Caki2 (cell line): ENCODE measurements at regions not wholly inside any gene's neighbourhood (a gene's known extent, or its start where the extent isn't known, plus 50 kb on each side); places are given as distances from the start of the nearest gene placed in this dataset.

ENCODE experiments used
- DNase-seq: peaks from one replicate; pipeline ENCODE4 v3.0.0-alpha.2; 2015; ENCODE audit warnings: low read depth
- in situ Hi-C: cut with HindIII; loops from 2 replicates; pipeline ENCODE4 v1.10.0; 2016; ENCODE audit warnings: low sequenced_read_pairs, low pct_unique_long_range_greater_than_20kb, mixed read lengths

DNA sequence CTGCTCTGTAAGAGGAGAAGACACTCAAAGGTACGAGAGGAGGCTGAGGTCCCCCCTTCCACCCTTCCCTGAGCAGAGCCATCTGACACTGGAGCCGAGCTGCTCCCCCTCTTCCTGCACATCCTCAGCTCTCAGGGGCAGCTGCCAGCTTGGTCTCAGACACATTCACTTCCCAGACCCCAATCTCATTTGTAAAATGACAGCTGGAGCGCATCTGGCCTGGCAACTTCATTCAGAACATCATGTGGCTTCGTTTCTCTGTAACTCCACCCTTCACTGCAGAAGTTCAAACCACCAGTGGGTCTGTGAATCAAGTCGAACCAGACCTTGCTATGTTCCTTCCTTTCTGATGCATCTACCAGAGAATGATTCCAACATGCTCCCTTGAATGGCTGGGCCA, 145.6 kb upstream of the CDH4 start:
- no peak for DNase-seq
- in situ Hi-C loops: no loop called here

DNA sequence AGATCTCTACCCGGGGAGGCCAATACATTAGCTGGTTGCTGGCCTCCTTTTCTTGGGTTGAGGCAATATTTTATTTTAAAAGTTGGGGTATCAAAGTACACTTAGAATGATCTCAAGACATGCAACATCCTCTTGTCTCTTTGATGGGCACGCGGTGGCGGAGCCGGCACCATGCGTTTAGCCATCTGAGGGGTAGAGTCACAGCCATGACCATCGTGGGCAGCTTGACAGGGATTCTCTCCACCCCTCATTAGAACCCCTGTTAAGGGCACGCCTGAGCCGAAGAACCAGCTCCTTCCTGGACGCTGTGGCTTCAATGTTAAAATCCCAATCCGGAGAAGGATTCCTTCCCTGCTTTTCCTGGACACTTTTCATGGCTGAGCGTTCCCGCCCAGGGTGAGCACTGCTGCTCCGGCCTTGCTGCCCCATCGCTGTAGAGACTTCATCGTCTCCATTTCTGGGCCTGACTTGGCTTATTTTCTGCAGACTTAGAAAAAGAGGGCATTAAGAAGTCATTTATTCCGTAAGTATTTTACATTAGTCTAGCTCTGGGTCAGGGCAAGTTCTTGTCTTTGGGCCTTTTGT, 142.7 kb upstream of the CDH4 start:
- in situ Hi-C loops: no loop called here
- no peak for DNase-seq

DNA sequence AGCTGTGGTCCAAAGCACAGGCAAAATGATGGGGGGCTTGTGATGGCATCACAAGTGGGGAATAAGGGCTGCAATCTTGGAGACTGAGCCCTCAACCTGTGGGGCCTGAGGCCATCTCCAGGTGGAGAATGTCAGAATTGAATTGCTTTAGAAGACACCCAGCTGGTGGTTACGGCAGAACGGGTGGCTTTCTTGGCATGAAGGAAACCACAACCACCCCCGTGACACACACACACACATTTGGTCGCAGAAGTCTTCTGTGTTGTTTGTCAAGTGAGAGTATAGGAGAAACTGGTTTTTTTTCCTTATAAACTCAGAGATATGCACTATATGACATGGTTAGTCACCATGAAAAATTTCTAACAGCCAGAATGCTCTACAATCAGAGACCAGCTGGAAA, 139.5 kb upstream of the CDH4 start:
- in situ Hi-C loops: no loop called here
- DNase-seq: no peak

DNA sequence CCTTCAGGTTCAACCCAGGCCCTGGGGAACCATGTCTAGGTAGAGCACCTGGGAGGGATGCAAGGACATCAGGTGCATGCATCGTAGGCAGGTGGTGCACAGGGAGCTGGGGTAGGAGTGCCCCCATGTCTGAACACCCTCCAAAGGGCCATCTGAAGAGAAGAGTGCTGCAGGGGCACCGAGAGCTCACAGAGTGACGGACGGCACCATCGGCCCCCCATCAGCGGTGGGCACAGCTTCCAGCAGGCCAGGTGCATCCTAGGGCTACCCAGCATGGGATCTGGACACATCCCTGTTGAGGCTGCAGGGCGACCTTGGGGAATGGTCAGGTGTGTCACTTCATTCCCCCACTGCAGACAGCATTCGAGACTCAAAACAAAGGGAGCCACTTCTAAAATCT, 138.3 kb upstream of the CDH4 start:
- in situ Hi-C loops: no loop called here

DNA sequence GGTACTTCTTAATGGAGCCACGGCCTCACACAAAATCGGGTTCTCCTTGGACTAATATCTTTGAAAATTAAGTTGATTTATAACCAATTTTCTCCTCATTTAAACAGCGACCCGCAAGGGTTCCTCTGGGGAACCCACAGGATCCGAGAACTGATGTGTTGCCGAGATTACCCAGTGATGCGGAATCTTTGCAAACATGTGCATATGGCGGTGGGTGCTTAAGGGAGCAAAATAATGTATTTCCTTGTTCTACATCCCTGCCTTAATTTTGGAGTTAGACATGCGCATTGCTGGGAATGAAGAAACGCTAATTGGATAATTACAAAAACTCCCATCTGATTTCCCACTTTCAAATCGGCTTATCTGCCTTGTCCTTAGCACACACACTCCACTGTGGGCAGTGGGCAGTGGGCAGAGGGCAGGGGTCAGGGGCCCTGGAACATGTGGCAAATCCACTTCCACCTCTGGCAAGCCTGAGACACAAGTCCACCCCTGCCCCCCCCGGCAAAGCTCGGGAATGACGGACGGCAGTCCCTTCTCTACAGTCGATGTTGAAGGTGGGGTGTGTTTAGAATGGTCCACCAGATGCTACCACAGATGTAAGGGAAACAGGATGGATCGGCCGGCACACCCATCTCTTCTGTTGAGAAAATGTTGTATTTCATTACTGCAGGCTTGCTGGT, 137.4 kb upstream of the CDH4 start:
- in situ Hi-C loops: no loop called here
- DNase-seq: no peak

More for the DNA sequence above, 138.3 kb upstream of the CDH4 start:
- no peak for DNase-seq

DNA sequence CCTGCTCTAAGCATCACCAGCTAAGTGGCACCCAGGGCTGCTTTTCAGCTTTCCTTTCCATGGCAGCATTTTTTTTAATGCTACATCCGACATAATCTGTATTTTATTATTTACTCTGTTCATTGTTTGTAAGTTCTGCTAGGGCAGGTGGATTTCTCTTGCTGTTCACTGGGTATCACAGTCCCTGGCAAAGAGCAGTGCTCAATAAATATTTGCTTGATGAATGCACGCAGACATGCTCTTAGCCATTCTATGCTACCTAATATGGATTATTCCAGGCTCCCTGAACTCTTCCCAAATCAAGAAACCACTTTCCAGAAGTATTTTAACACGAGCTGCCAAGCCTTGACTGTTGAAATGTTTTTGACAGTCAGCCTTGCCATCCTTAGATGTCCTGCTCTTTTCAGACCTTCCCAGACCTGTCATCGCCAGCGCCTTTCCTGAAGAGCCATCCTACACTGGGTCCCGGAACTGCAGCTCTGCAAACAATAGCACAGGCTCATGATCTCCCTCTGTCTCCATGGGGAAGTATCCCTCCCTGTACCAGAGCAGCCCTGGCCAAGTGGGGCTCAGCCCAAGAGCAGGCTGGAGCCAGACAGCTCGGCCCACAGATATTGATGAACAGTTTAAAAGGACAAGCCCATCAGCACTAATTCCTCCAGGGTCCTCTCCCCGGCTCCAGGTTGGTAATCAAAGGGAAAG, 136.5 kb upstream of the CDH4 start:
- DNase-seq: no peak
- in situ Hi-C loops: no loop called here

DNA sequence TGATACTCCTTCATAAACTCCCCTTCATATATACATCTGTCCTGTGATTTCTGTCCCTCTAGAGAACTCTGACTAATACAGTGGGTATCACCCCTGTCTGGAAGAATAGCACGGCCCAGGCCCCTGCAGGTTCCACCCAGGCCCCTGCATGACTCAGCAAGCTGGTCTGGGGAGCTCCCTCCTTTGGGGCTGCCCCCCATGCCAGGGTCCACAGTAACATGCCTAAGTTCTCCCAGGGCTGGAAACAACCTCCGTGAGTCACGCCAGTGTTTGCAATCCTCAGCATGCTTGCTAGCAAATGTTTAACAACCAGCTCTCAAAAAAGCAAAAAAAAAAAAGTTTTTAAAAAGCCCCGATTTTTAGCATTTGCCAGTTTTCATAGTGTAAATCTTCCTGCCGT, 134.3 kb upstream of the CDH4 start:
- in situ Hi-C loops: no loop called here
- DNase-seq: peak; percentile 79

DNA sequence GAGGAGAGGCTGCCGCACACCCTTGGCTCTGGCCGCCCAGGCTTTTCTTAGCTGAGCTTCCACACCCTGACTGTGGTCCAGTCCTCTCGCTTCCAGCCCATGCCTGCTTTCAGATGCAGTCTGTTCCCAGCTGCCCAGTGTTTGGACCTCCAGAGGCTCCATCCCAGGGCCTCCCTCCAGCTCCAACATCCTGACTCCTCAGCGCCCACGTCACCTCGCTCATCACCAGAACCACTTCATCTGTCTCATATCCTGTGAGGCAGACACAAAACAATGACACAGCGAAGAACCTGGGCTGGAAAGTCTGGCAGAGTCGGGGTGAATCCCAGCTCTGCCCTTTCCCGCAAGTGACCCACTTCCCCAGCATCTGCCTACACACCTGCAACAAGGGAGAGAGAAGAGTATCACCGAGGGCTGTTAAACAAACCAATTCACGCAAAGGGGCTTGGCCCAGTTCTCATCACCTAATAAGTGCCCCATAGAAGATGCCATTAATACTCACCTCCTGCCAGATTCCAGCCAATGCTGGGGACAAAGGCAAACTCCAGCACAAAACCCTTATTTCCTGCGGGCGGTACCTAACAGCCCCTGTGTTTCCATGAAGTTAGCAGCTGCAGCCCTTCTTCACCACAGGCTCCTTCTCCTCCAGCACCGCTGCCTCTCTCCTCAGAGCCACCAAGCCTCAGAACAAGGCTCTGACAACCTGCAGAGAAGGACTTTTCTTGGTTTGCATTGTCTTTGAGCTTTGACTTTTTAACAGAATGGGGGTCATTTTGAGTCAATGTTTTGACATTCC, 133.4 kb upstream of the CDH4 start:
- peak; percentile 59 for DNase-seq
- in situ Hi-C loops: no loop called here

DNA sequence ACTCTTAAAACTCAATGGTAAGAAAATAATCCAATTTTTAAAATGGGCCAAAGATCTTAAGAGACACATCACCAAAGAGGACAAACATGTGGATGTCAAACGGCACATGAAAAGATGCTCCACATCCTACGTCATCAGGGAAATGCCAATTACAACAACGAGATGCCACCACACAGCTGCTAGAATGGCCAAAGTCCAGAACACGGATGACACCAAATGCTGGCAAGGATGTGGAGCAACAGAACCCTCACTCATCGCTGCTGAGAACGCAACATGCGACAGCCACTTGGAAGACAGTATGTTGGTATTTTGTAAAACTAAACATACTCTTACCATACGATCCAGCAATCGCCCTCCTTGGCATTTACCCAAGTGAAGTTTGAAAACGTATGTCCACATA, 132.8 kb upstream of the CDH4 start:
- in situ Hi-C loops: no loop called here
- no peak for DNase-seq

DNA sequence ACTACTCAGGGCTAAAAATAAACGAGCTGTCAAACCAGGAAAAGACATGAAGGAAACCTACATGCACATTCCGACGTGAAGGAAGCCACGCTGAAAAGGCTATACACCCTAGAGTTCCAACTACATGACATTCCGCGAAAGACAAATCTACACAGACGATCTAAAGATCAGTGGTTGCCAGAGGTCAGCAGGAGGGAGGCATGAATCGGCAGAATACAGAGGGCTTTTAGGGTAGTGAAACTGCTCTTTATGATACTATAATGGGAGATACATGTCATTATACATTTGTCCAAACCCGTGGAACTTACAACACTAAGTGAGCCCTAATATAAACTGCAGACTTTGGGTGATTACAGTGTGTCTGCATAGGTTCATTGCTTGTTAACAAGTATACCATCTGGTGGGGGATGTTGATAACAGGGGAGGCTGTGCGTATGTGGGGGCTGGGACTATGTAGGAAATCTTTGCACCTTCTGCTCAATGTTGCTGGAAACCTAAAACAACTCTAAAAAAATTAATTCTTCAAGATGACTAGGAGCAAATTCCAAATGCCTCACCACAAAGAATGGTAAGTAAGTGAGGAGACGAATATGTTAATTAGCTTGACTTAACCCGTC, 132.2 kb upstream of the CDH4 start:
- no peak for DNase-seq
- in situ Hi-C loops: no loop called here

DNA sequence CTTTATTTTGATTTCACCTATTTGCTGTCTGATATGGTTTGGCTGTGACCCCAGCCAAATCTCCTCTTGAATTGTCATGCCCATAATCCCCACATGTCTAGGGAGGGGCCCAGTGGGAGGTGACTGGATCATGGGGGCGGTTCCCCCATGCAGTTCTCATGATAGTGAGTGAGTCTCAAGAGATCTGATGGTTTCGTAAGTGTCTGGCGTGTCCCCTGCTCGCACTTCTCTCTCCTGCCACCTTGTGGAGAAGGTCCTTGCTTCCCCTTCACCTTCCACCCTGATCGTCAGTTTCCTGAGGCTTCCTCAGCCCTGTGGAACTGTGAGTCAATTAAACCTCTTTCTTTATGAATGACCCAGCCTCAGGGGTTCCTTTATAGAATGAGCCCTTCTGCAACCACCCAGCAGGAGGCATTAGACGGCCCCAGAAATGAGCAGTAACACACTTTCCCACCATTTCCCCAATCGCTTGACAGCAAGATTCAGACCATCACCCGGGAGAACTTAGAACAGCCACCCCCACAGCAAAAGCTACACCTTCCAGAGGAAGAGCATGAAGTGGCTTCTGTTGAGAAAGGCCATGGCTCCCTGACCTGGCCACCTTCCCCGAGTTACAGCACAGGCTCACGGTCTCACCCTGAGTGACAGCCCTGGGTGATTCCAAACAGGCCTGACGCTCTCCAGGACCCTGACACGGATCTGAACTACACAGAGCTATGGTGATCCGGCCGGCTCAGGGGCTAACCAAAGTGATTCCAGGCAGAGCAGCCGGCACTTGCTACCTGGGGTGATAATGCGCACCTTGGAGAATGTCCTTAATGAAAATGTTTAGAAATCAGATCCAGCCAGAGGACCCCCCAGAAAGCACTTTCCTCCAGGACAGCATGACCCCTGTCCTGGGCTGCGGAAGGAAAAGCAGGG, 131.2 kb upstream of the CDH4 start:
- in situ Hi-C loops: no loop called here
- peak; percentile 75 for DNase-seq

DNA sequence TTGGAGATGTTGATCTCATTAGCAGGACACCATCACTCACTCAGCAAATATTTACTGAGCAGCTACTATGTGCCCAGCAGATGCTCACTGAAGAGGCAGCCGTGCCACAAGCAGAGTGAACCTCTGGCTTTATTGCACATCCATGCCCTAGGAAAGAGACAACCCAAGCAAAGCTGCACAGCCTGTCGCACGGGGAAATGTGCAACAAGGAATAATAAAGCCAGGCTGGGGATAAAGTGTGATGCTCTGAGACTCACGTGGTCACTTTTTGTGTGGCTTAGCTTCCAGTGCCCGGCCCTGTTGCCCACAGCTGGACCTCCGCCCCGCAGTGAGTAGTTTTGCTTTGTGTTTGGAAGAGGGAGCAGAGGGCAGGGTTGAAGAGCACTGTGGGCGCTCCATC, 130.4 kb upstream of the CDH4 start:
- DNase-seq: no peak
- in situ Hi-C loops: no loop called here

DNA sequence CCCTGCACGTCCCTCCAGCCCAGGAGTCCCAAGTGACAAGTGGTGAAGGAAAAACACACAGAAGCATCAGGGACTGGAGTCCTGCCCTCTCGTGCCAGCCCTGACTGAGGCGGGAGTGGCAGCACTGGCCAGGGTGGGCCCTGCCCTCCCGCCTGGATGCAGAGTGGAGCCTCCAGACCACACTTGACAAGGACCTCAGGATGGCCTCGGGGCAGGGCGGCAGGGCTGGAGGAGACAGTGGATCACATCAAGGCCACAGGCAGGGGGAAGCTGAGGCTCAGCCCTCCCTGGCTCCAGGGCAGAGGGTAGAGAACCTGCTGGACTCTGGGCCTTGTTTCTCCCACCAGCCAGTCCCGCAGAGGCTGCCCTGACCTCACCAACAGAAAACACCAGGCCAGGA, 128.8 kb upstream of the CDH4 start:
- DNase-seq: no peak
- in situ Hi-C loops: no loop called here

DNA sequence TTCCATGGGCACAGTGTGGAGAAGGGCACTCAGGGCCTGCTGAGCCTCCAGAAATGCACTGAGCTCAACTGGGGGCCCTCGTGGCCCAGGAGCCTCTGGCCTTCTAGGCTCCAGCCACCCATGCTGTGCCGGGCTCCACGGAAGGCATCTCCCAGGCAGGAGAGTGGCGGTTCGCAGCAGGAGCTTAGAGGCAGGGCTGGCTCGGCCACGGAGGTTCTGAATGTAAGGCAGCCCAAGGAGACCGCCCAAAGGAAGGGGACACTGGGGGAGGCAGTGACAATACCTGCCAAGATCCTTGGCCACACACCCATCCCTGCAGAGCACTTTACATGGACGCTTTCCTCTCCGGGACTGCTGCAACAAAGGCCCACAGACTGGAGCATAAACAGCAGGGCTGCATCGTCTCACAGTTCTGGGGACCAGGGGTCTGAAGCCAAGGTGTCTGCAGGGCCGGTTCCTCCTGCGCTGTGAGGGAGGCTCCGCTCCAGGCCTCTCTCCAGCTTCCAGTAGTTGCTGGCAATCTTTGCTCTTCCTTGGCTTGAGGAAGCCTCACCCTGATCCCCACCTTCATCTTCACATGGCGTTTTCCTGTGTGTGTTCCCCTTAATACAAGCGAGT, 128.2 kb upstream of the CDH4 start:
- DNase-seq: no peak
- in situ Hi-C loops: no loop called here

DNA sequence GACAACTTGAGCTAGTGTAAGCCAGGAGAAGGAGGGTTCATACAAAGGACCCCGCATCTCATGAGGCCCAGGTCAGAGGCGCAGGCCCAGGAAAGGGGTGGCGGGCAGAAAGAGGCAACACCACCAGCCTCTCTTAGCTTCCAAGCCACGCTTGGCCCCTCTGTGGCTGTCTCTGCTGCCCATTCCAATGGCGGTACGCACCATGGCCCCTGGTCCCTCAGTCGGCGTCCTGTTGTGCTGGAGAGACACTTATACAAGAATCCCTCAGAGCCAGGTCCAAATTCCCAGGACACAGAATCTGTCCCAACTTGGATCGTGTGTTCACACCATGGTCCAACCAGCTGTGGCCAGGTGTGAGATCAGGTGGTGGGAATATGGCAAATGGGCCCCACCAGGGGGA, 127.0 kb upstream of the CDH4 start:
- DNase-seq: no peak
- in situ Hi-C loops: no loop called here

DNA sequence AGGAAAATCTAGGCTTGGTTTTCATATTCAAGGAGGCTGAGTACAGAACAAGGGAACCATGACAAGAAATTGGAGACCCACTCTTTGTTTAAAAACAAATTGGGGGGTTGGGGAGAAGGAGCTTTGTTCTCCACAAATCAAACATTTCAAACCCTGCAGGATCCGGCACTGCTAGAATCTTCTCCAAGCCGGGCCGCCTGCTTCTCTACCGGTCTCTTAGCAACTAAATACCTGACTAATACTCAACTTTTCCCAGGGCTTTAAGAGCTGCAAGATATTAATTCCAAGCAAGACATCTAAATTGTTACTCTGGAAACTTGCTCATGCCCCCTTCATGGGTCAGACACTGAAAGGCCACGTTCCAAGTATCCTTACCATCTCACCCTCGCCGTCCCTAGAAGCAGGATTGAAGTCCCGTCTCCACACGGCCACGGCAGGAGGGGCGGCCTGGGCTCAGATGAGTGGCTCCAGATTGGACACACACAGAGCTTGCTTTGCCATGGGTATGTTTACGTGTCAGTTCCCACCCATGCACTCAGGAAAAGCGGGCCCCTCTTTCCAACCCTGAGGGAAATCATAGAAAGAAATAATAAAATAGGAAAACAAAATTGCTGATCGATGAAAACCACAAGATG, 126.4 kb upstream of the CDH4 start:
- no peak for DNase-seq
- in situ Hi-C loops: no loop called here
